ENCODE measurements at regions not wholly inside any gene's neighbourhood (a gene's known extent, or its start where the extent isn't known, plus 50 kb on each side); places are given as distances from the start of the nearest gene placed in this dataset.

DNA sequence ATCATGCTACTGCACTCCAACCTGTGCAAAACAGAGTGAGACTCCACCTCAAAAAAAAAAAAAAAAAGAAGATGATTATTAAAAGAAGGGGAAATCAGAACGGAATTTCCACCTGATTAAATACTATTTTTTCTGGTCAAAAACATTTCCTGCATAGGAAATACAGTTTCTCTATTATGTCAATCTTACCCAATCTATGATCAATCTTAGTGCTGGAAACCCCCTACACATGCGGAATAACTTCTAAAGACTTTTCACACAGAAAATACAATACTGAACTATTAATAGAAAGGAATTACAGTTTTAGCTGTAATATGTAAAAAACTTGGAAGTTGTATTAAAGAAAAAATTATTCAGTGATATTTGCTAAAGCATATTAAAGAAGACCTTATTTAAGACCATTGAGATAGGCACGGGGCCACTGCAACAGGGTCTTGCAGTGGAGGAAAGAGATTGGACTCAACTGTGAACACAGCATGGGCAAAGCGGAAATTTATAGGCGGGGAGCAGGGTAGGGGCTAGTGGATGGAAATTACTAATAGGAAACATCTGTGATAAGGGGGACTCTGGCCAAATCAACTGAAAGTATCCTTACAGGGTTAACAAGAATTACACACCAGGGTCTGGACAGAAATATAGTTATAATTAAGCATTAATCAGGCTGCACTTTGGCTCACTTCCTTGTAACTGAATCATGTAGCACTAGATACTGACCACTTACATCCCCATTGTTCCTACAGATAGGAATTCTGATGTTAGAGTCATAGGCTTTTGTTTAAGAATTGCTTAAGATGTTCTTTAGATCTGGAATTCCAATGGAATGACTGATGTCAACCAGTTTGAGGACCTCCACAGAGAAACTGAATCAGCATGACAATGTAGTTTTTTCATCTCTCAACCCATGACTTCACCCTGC, 411.5 kb upstream of the DDI1 start:
- DNase-seq = peak in 1 of 5 experiments; percentile 29

DNA sequence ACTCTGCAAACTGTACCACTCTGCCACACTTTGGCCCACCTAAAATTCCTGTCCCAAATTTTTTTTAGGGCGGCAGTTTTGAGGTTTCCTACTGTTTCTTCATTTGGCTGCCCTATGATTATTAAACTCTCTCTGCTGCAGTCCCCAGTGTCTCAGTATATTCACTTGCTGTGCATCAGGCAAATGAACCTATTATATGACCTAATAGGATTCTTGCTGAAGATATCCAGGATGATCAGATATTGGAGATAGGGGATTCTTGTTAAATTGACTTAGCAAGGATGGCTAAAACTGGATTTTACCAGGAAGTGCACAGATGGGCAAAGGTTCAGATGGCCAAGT, 410.8 kb upstream of the DDI1 start:
- DNase-seq = no peak

DNA sequence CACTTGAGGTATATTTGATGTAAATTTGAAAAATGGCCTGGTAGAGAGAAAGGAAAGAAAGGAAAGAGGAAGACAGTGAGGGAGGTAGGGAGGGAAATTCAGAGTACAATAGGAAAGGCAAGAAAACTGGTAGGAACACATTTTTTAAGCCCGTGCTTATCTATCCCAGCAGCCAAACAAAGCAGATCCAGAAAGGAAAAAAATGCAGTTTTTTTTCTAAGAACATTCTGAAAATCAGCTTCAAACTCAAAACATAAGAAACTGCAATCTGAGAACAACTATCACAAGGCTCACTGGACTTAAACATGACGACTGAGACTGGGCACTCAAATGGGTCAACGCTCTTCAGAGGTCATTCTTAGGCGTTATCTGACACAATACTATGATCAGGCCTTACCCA, 408.3 kb upstream of the DDI1 start:
- DNase-seq = no peak

DNA sequence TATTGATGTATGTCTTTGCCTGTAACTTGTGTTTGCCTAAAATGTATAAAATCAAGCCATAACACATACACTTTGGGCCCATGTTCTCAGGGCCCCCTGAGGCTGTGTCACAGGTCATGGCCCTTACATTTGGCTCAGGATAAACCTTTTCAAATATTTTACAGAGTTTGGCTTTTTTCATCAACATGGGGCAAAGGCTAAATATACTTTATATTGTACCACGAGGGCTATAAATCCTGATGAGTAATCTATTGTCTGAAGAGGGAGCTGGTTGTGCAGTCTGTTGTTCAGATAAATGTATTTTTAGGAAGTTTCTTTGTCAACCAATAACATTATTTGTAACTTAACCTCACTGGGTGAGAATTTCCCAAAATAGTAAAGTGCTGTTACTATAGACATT, 404.6 kb upstream of the DDI1 start:
- no peak for DNase-seq

DNA sequence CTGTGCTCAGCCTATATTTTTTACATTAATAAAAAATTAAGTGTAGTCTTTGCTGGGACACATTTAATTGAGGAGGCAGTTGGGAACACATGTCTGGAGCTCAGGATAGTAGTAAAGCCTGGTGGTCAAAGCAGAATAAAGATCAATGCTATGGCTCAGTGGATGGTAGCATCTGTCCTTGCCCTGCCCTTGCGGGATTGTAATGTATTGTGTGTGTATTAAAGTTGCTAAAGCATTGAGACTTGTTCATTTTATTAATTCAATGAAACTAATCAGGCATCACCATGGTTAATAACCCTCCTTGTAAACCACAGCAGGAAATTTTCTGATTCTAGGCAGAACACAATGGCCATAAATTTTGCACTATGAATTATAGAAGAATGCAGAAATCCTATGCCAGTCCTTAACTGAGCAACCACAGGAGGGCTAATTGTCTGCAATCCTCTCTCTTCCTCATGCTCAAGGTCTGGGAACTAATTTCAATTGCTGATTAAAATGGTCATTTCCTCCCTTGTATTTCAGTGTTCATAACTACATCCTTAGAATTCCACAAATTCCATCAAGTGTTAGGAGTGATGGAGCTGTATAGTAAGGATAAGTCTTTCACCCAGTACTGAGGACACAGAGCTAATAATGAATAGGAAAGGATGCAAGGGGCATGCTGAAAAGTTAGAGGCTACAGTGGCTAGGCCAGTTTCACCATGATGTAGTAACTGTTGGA, 403.2 kb upstream of the DDI1 start:
- no peak for DNase-seq

DNA sequence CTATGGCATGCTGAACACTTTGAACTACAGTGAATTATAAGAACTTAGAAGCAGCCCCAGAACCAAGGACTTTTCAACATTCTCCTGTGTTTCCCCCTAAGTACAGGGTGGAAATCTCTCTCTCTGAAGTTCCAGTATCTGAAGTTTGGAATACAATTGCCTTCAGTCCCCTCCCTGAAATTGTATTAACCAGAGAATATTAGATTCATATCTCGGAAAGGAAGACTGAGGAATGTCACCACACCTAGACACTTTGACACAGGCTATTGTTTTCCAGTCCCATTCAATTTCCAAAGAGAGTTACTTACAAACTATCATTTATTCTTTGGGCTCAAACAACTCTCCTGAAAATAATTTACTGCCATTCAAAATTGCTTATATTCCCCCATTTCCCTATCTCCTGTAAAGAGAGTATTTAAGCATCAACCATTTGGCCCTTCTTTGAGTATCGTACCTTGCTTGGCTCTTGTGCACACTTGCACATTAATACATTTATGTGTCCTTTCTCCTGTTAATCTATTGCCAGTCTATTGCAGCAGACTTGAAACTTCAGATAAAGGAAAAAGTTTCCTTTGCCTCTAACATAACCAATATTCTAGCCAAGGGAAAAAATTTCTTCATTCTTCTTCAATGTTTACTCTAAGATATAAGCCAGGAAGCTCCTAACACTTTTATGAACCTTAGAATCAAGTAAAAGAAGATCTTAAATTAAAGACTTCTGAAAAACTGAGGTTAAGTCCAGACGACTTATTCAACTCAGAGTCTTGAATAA, 402.4 kb upstream of the DDI1 start:
- DNase-seq = no peak

DNA sequence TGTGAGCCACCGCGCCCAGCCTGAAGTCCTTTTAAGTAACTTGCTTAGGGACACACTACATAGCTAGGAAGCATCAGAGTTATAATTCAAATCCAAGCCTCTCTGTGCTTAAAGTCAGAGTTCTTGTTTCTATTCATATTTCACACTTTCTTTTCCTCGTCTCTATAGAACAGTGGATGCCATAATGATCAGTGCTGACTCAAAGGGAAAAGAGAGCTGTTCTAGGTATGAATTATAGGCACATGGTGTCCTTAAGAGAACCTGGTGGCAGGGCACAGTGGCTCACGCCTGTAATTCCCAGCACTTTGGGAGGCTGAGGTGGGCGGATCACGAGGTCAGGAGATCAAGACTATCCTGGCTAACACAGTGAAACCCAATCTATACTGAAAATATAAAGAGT, 400.2 kb upstream of the DDI1 start:
- DNase-seq = no peak

DNA sequence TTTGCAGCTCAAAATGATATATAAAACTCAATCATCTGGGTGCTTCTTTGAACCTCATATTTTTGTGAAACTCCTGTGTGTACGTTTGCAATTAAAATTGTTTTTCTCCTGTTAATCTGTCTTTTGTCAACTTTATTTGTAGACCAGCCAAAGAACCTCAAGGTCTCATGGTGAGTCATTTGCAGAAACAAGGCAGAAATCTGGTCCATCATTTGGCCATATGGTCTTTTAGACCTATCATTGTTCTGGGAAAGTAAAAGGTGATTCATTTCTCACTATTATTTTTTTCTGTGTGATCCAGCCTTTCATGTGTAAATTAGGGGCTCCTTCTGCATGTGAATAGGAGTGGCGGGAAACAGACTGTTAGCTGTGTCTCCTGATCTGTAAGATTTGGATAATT, 399.1 kb upstream of the DDI1 start:
- no peak for DNase-seq

DNA sequence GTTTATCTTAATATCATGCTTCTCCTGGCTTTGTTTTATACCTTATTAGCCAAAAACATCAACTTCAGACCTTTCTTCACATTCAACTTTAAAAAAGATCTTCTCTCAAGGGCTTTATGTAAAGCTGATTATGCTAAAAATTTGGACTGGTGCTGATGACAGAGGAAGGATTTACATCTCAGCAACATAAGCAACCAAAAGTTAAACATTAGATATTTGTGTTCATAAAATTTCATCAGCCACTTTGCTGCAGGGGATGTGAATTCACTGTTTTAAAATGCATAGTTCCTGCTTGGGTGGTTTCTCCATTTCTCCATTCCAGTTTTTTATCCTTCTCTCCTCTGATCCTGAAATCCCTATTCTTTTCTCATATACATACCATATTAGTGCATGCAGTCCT, 398.6 kb upstream of the DDI1 start:
- no peak for DNase-seq

DNA sequence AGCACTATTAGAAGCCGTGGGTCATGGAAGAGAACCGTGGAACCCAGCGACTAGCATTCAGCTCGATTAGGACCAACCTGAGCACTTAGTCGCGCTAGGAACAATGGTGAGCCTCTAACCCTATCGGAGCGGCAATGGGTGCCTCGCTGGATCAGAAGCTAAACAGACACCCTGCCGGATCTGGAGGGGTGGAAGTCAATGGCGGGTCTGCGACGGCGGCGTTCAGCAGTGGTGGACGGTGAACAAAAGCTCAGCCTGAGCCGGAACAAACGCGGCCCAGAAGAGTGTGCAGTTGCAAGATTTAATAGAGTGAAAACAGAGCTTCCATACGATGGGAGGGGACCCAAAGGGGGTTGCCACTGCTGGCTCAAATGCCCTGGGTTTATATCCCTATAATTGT, 391.8 kb upstream of the DDI1 start:
- no peak for DNase-seq

DNA sequence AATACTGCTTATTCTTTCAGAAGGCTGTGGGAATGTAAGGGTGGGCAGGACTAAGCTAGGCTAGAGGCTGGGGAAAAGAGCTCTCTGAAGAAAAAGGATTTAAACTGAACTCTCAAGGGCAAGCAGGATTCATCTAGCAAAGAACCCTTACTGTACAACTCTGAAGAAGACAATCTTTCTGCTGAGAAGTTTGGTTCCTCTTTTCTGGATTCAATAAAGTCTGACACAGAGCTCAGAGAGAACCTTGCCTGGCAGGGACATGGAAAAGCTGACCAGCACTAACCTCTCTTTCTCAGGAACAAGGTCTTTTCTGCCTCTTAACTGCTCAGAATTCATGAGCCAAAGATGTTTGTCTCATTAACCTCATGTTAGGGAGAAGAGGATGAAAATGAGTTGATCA, 388.4 kb upstream of the DDI1 start:
- DNase-seq = no peak

DNA sequence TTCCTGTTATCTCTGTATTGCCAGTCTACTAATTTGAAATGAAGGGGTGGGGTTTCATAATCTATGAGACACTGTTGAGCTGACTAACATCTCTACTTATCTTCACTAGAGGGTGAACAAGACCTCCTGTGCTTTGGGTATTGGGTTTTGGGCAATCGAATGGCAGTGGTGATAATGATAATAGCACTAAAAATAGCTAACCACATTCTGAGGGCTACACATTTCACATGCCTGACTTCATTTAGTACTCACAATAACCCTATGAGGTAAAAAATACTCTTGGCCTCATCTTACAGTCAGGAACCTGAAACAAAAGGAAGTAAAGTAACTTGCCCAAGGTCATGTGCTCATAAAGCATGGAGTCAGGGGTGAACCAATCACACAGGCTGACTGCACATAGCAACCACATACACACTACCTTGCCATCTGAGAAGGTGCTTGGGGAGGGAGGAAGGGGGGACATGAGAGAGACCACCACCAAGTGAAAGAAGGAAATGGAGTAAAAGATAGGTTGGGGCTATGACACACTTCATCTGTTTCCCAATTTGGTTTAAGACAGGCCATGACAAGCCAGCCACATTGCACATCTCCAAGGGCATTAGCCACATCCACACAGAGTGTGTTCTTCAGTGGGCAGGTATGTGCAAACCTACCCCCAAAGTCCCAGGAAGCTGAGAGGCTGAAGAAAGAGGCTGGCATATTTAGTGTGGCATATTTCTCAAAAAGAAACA, 387.6 kb upstream of the DDI1 start:
- peak in 1 of 5 experiments; percentile 33 for DNase-seq

DNA sequence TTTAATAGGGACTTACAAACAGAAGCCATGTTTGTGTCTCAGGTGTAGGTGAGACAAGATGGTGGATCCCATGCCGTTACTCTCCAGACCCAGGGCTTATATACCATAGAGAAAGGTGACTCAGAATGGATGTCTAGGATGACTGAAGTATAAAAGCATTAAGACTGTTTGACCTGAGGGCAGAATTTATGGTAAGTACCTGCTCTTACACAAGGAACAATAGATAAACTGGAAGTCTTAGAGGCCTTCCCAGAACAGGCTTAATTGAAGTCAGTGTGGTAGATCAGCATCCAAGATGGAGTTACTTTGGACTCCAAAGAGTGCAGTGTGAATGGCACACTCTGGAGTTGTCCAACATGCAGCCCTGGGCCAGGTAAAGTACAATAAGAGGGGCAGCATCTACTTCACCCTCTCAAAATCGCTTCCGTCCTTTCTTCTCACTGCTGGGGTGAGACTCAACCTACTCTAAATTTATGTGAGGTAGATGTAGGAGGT, 387.0 kb upstream of the DDI1 start:
- DNase-seq = no peak

DNA sequence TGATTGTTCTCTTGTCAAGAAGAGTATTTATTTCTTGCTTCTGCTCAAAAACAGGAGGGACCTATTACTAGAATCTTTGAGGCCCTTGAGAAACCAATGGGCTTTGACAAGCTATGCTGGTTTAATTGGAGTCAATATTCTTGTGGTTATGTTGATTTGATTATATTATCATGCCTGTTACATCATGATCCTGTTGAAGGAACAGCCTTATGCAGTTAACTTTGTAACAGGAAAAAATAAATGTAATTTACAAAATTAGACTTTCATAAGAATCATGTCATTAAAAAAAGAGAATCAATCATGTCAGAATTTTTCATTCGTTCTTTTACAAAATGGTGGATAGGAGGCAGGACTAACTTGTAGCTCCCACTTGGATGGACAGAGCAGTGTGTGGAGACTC, 386.1 kb upstream of the DDI1 start:
- DNase-seq = no peak

DNA sequence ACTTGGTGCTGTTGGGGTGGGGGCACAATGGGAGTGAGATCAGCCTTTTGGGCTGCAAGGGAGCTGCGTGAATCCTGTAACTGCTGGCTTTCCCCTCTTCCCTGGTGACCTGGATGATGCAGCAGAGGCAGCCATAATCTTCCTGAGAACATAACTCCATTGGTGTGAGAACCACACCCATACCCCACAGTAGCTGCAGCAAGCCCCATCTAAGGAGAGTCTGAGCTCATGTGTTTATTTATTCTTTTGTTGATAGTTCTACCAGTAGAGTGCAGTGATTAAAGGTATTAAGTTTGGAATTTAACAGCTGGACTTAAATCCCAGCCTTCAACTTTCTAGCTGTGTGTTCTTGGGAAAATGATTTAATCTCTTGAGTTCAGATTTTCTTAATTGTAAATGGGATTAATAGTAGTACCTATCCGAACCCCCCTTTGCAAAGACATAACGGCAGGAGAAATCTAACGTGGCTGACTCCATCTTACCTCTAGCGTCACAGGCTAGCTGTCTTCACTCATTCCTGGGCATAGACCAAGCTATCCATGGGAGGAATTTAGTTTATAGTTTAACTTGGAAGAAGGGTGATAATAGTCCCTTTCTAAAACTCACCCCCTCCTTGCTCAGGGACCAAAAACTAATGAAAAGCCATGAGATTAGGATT, 385.0 kb upstream of the DDI1 start:
- DNase-seq = no peak

DNA sequence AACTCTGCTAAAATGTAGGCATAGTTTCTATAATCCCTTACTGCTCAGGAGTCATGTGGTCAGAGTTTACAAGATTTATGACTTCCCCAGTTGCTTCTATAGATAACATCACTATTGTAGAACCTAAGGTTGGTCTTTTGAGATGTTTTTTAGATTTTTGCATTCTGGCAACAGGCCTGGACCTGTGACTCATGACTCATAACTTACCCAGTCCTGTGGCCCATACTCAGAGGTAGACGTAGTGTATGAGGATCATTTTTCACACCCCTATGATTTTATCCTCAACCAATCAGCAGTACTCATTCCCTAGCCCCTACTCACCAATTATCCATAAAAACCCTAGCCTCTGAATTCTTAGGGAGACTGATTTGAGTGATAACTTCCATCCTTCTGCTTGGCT, 384.4 kb upstream of the DDI1 start:
- DNase-seq = peak in 1 of 5 experiments; percentile 16

DNA sequence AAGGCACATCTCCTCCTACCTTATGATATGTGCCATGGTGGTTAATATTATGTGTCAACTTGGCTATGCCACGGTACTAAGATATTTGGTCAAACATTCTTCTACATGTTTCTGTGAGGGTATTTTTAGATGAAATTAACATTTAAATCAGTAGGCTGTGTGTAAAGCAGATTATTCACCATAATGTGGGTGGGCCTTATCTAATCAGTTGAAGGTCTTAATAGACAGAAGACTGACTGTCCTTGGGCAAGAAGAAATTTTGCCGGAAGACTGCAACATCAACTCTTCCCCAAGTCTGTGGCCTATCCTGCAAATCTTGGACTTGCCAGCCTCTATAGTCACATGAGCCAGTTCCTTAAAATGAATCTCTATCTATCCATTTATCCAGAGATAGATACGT, 380.1 kb upstream of the DDI1 start:
- no peak for DNase-seq

DNA sequence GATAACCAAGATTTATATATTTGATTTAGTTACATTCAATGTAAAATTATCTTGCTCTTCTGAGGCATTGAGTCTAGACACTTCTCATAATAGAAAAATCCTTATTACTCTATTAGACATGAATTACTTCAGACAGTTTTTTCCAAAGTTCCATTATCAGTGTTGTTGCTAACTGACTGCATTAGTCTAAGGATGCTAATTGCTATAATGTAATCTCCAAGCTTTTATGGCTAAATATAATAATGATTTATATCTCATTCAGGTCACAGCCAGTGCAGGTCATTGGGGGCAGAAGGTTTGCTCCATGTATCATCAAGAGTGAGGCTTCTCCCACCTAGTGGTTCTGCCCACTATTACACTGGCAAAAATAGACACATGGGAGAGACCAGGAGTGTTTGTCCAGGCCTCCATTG, 377.2 kb upstream of the DDI1 start:
- DNase-seq = no peak

DNA sequence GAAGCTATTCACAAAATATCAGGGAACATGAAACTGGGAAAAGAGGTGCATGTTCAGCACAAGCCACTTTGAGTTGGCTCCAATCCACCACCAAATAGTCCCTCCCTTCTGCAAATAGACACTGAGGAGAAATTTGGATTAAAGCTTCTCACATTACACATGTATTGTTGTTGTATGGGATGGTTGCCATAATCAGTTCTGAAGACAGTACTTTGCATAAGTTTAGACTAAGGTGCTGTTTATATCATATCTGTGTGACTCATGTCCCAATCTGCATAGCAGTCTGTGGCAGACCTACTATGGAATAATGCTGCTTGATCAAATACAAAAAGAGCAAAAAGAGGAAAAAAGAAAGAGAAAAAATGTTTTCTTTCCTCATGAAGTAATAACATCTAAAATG, 376.7 kb upstream of the DDI1 start:
- DNase-seq = no peak

DNA sequence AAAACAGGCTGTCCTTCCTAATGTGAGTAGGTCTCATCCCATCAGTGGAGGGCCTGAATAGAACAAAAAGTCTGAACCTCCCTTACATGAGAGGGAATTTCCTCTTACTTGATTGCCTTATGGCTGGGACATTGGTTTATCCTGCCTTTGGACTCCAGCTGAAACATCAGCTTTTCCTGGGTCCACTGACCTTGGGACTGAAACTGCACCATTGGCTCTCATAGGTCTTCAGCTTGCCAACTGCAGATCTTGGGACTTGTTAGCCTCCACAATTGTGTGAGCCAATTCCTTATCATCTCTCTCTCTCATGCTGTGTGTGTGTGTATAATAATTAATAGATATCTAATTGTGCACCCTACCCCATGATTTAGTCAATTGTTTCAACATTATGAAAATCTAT, 375.3 kb upstream of the DDI1 start:
- no peak for DNase-seq

DNA sequence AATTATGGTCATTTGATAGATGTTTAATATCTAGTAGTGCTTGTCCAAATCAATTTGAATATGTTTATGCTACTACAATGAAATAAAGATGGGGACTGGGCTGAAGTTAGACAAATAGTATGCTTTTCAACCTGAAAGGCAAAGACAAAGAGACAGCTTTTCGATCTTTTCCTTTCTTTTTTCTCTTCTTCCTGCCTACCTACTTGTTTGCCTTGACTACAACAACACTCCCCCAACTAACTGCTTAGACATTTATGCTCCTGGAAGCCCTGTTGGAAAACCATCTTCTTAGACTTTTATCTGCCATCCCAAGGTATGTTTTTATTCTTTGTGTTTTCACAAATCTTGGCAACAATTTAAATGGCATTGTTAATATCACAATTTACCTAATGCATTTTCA, 374.4 kb upstream of the DDI1 start:
- DNase-seq = no peak

DNA sequence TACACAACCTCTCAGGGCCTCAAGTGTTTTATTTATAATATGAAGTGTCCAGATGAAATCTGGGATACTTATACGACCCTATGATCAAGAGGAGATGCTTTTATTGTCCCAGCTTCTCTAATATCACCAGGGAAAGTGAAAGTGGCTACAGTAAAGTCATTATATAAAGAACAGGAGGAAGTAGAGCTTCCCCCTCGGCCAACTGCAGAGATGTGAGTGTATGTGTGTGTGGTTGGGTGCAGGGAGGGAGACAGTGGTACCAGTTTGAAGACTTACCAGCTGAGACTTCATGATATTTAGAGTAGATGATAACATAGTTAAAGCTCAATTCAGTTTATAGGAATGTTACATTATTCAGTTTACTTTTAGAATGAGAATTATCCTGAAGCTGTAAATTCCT, 373.6 kb upstream of the DDI1 start:
- peak in 1 of 5 experiments; percentile 13 for DNase-seq

Measured in T-helper 2 cell (primary cell).